NOMO-1 (cell line): ENCODE measurements at regions not wholly inside any gene's neighbourhood (a gene's known extent, or its start where the extent isn't known, plus 50 kb on each side); places are given as distances from the start of the nearest gene placed in this dataset.
"Not testable (repeated sequence)": the region's sequence is repeated elsewhere in the genome, so short reads cannot be mapped to it uniquely, and the experiment has no call there.

Experiments
- DNase-seq, 2 experiments: peaks; one replicate each; lab custom pipeline; 2025; ENCODE audit not compliant: unreplicated experiment in 2 of 2; lab: John Stamatoyannopoulos, UW

- DNase-seq, result no peak
Measured at GRCh38 chr6:106802139-106802538, 172.4 kb downstream of the CD24 start.

- no peak for DNase-seq
Measured at GRCh38 chr6:106801256-106801655, 171.9 kb downstream of the QRSL1 start.

- DNase-seq, result no peak
Measured at GRCh38 chr6:106800379-106800778, 171.0 kb downstream of the QRSL1 start.

GRCh38 chr6:106799031-106799894, 169.9 kb downstream of the QRSL1 start:
- DNase-seq, result no peak

GRCh38 chr6:106797186-106797585, 167.8 kb downstream of the QRSL1 start:
- no peak for DNase-seq

- no peak for DNase-seq
Measured at GRCh38 chr6:106796781-106797180, 167.4 kb downstream of the QRSL1 start.

- DNase-seq, result no peak
Measured at GRCh38 chr6:106794129-106794528, 164.8 kb downstream of the QRSL1 start.

- no peak for DNase-seq
Measured at GRCh38 chr6:106792536-106793236, 163.3 kb downstream of the QRSL1 start.

- no peak for DNase-seq
Measured at GRCh38 chr6:106790935-106791334, 161.6 kb downstream of the QRSL1 start.

GRCh38 chr6:106790149-106790770, 160.9 kb downstream of the QRSL1 start:
- no peak for DNase-seq

GRCh38 chr6:106789428-106790148, 160.2 kb downstream of the QRSL1 start:
- no peak for DNase-seq

- DNase-seq, result no peak
Measured at GRCh38 chr6:106788761-106789160, 159.4 kb downstream of the QRSL1 start.

- DNase-seq, result no peak
Measured at GRCh38 chr6:106787327-106788196, 158.2 kb downstream of the QRSL1 start.

GRCh38 chr6:106785298-106785697, 155.9 kb downstream of the QRSL1 start:
- no peak for DNase-seq

GRCh38 chr6:106783640-106784566, 154.5 kb downstream of the QRSL1 start:
- DNase-seq, result no peak

GRCh38 chr6:106782536-106783285, 153.3 kb downstream of the QRSL1 start:
- DNase-seq, result no peak

GRCh38 chr6:106779552-106779951, 150.2 kb downstream of the QRSL1 start:
- DNase-seq, result not testable (repeated sequence)

- no peak for DNase-seq
Measured at GRCh38 chr6:106778943-106779342, 149.6 kb downstream of the QRSL1 start.
